A549 (cell line): ENCODE measurements at regions not wholly inside any gene's neighbourhood (a gene's known extent, or its start where the extent isn't known, plus 50 kb on each side); places are given as distances from the start of the nearest gene placed in this dataset.

Experiments used
- ATAC-seq, 2 experiments: fragments of 200-7000 bp in 1 of 2; fragments of >200 bp in 1 of 2; cut with Nextera tagmentation in 1 of 2; cut with Tn5 transposase in 1 of 2; 3 replicates each; pipeline versions ENCODE4 v1.8.0 to v1.9.1; 2018 to 2020; ENCODE audit warnings: mild to moderate bottlenecking in 1 of 2, moderate library complexity in 1 of 2
- CTCF ChIA-PET: fragments of 300-600 bp; sonication (Branson Sonifier 250); formaldehyde crosslinking; extraction: SDS; loops from one replicate; lab custom pipeline; 2021; ENCODE audit warnings: antibody characterized with exemption, inconsistent platforms; lab: Yijun Ruan, JAX
- POLR2A ChIA-PET: fragments of 350-600 bp; formaldehyde crosslinking; extraction: SDS; loops from one replicate; lab custom pipeline; 2021; ENCODE audit warnings: antibody characterized with exemption, inconsistent platforms; lab: Yijun Ruan, JAX
- DNase-seq, 2 experiments: peaks; one replicate each; pipeline versions ENCODE4 v3.0.0 to v3.0.0-alpha.2; 2011 to 2016; ENCODE audit warnings: low read depth in 1 of 2, low spot score in 1 of 2
- FAIRE-seq: peaks from 2 replicates; lab custom pipeline; 2011; peaks lifted over from hg19 to GRCh38; lab: Jason Lieb, UNC
- H3K27ac ChIP-seq, 2 experiments: fragments of >200 bp; sonication (Bioruptor Twin); formaldehyde crosslinking; 3 replicates each; pipeline ENCODE4 v1.5.1; 2016 to 2017
- H3K4me1 ChIP-seq: fragments of >200 bp; sonication (Bioruptor Twin); formaldehyde crosslinking; 3 replicates; pipeline ENCODE4 v1.6.1; 2016
- H3K4me2 ChIP-seq: fragments of >200 bp; sonication (Bioruptor Twin); formaldehyde crosslinking; 3 replicates; pipeline ENCODE4 v1.6.1; 2016
- H3K4me3 ChIP-seq: fragments of >200 bp; sonication (Bioruptor Twin); formaldehyde crosslinking; 3 replicates; pipeline ENCODE4 v1.5.1; 2016
- H3K9me3 ChIP-seq: fragments of >200 bp; sonication (Bioruptor Twin); formaldehyde crosslinking; 3 replicates; pipeline ENCODE4 v1.6.1; 2016
- ATOH8 ChIP-seq: fragments of 250-450 bp; sonication (Bioruptor Pico); IDR thresholded peaks from 2 replicates; pipeline ENCODE4 v1.5.0; 2020; ENCODE audit warnings: low read depth, mild to moderate bottlenecking, moderate library complexity
- BCL3 ChIP-seq: fragments of >200 bp; sonication (Bioruptor Twin); formaldehyde crosslinking; IDR thresholded peaks from 3 replicates; pipeline ENCODE4 v1.6.1; 2016
- CBX2 ChIP-seq: fragments of 200-600 bp; sonication (generic); IDR thresholded peaks from 2 replicates; pipeline ENCODE4 v1.6.1; 2016; ENCODE audit warnings: low read depth, mild to moderate bottlenecking, borderline replicate concordance
- CHD4 ChIP-seq: fragments of 200-600 bp; sonication (generic); IDR thresholded peaks from 2 replicates; pipeline ENCODE4 v1.6.1; 2016; ENCODE audit warnings: antibody characterized with exemption, mild to moderate bottlenecking, borderline replicate concordance
- E2F6 ChIP-seq: IDR thresholded peaks from 2 replicates; pipeline ENCODE4 v1.6.1; 2012; ENCODE audit warnings: low read depth, borderline replicate concordance
- EHF ChIP-seq: fragments of 250-450 bp; sonication (Bioruptor Pico); IDR thresholded peaks from 2 replicates; pipeline ENCODE4 v1.5.0; 2020; ENCODE audit warnings: mild to moderate bottlenecking
- EHMT2 ChIP-seq: fragments of 200-600 bp; sonication (generic); IDR thresholded peaks from 2 replicates; pipeline ENCODE4 v1.6.1; 2016; ENCODE audit warnings: antibody characterized with exemption, low read depth, mild to moderate bottlenecking, moderate library complexity
- ESRRA ChIP-seq: fragments of 150-350 bp; IDR thresholded peaks from 2 replicates; pipeline ENCODE4 v1.6.1; 2014; ENCODE audit warnings: mild to moderate bottlenecking, low read length, borderline replicate concordance
- FOSB ChIP-seq: fragments of 250-450 bp; sonication (Bioruptor Pico); IDR thresholded peaks from 2 replicates; pipeline ENCODE4 v1.5.0; 2020; ENCODE audit warnings: mild to moderate bottlenecking, moderate library complexity
- FOSL2 ChIP-seq, 2 experiments: fragments of 450-650 bp in 1 of 2; fragments of >200 bp in 1 of 2; sonication (Bioruptor Twin) in 1 of 2; formaldehyde crosslinking; IDR thresholded peaks; 2 replicates each; pipeline versions ENCODE4 v1.5.0 to v1.6.1; 2016 to 2020; ENCODE audit warnings: mild to moderate bottlenecking in 1 of 2, moderate library complexity in 1 of 2
- HEYL ChIP-seq: fragments of 250-450 bp; sonication (Bioruptor Pico); IDR thresholded peaks from 2 replicates; pipeline ENCODE4 v1.8.0; 2021; ENCODE audit warnings: mild to moderate bottlenecking, moderate library complexity
- HOXA7 ChIP-seq: fragments of 250-450 bp; sonication (Bioruptor Pico); IDR thresholded peaks from 2 replicates; pipeline ENCODE4 v1.5.0; 2020; ENCODE audit warnings: mild to moderate bottlenecking, moderate library complexity
- KDM5A ChIP-seq: fragments of 200-600 bp; sonication (generic); IDR thresholded peaks from 2 replicates; pipeline ENCODE4 v1.6.1; 2016; ENCODE audit warnings: antibody characterized with exemption, mild to moderate bottlenecking
- MAZ ChIP-seq: fragments of 150-350 bp; IDR thresholded peaks from 2 replicates; pipeline ENCODE4 v1.6.1; 2014; ENCODE audit warnings: antibody characterized with exemption, low read depth, low read length, borderline replicate concordance
- MYC ChIP-seq: IDR thresholded peaks from 2 replicates; pipeline ENCODE4 v1.6.1; 2012; ENCODE audit warnings: mild to moderate bottlenecking, inconsistent platforms, low read length, improper control_type of control experiment, borderline replicate concordance
- NFE2L2 ChIP-seq: fragments of 150-350 bp; conservative IDR thresholded peaks from 2 replicates; pipeline ENCODE4 v1.6.1; 2014; ENCODE audit warnings: low read length
- PHF8 ChIP-seq: fragments of 200-600 bp; sonication (generic); IDR thresholded peaks from 2 replicates; pipeline ENCODE4 v1.6.1; 2016; ENCODE audit warnings: low read depth, mild to moderate bottlenecking, antibody characterized with exemption, moderate library complexity, borderline replicate concordance
- POLR2A ChIP-seq: IDR thresholded peaks from 2 replicates; pipeline ENCODE4 v1.6.1; 2012; ENCODE audit warnings: mild to moderate bottlenecking, low read length
- POLR2AphosphoS2 ChIP-seq: conservative IDR thresholded peaks from 2 replicates; pipeline ENCODE4 v1.6.1; 2012; ENCODE audit warnings: low read length, improper control_type of control experiment, inconsistent platforms
- RCOR1 ChIP-seq: fragments of 150-350 bp; IDR thresholded peaks from 2 replicates; pipeline ENCODE4 v1.6.1; 2014; ENCODE audit warnings: antibody characterized with exemption, low read length, low read depth
- RNF2 ChIP-seq: fragments of 200-600 bp; sonication (generic); IDR thresholded peaks from 2 replicates; pipeline ENCODE4 v1.6.1; 2016; ENCODE audit warnings: low read depth, mild to moderate bottlenecking, antibody characterized with exemption, moderate library complexity, borderline replicate concordance
- ZC3H11A ChIP-seq: fragments of 450-650 bp; IDR thresholded peaks from 2 replicates; pipeline ENCODE4 v1.6.1; 2014; ENCODE audit warnings: antibody characterized with exemption, mild to moderate bottlenecking
- WGBS: methylation state at CpG from one replicate; pipeline ENCODE4 v1.1.6; 2017; ENCODE audit errors: missing lambda C conversion rate; 5-methylcytosine and 5-hydroxymethylcytosine counted together
- TF ChIP-seq, protein P1 (sequence below): fragments of 150-350 bp; IDR thresholded peaks from 2 replicates; pipeline ENCODE4 v1.6.1; 2014; ENCODE audit warnings: low read depth, mild to moderate bottlenecking, low read length
- TF ChIP-seq, protein P2 (sequence below): fragments of 450-650 bp; IDR thresholded peaks from 2 replicates; pipeline ENCODE4 v1.6.1; 2014; ENCODE audit warnings: antibody characterized with exemption
- TF ChIP-seq, protein P3 (sequence below): fragments of >200 bp; sonication (Bioruptor Twin); formaldehyde crosslinking; IDR thresholded peaks from 2 replicates; pipeline ENCODE4 v1.6.1; 2016

GRCh38 chr18:1840878-1841277 is 730.4 kb downstream of the METTL4 start:
- no peak for DNase-seq

GRCh38 chr18:1846640-1847039 is 724.7 kb downstream of the METTL4 start:
- Histone ChIP-seq H3K9me3 (no peaks in the 10 kb centered on the region), H3K27ac (no peak overlapping the region), H3K4me1 (no peaks in the 10 kb centered on the region), H3K4me2 (no peak overlapping the region), H3K4me3 (no peak overlapping the region)
- WGBS: 5% methylated on average over 3 of the region's 3 CpGs
- POLR2A ChIA-PET: no interaction called here
- CTCF ChIA-PET: no interaction called here
- ATAC-seq (no peak), FAIRE-seq (no peak), DNase-seq (no peak)
- TF ChIP-seq KDM5A (no peak), NFE2L2 (no peak), EHF (CRISPR knock-in tag) (no peak), RCOR1 (no peak), FOSL2 (IDR thresholded peaks at IDR 0.05) (no peak), FOSL2 (CRISPR knock-in tag; IDR thresholded peaks at IDR 0.05) (no peak), HOXA7 (CRISPR knock-in tag) (no peak), CHD4 (no peak), POLR2A (no peak), MYC (no peak), RNF2 (no peak), E2F6 (no peak), ATOH8 (no peak), FOSB (CRISPR knock-in tag) (no peak), HEYL (CRISPR knock-in tag) (no peak), EHMT2 (no peak), ESRRA (no peak), CBX2 (no peak), MAZ (no peak)
- TF ChIP-seq, protein P1, sequence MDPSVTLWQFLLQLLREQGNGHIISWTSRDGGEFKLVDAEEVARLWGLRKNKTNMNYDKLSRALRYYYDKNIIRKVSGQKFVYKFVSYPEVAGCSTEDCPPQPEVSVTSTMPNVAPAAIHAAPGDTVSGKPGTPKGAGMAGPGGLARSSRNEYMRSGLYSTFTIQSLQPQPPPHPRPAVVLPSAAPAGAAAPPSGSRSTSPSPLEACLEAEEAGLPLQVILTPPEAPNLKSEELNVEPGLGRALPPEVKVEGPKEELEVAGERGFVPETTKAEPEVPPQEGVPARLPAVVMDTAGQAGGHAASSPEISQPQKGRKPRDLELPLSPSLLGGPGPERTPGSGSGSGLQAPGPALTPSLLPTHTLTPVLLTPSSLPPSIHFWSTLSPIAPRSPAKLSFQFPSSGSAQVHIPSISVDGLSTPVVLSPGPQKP: no peak
- TF ChIP-seq, protein P2, sequence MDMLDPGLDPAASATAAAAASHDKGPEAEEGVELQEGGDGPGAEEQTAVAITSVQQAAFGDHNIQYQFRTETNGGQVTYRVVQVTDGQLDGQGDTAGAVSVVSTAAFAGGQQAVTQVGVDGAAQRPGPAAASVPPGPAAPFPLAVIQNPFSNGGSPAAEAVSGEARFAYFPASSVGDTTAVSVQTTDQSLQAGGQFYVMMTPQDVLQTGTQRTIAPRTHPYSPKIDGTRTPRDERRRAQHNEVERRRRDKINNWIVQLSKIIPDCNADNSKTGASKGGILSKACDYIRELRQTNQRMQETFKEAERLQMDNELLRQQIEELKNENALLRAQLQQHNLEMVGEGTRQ: no peak
- TF ChIP-seq, all 56 proteins: peak for 0

More at GRCh38 chr18:1840878-1841277, 730.4 kb downstream of the METTL4 start:
- H3K27ac ChIP-seq: no peak overlapping the region
- TF ChIP-seq PHF8 (no peak), MAZ (no peak), FOSL2 (IDR thresholded peaks at IDR 0.05) (no peak), FOSL2 (CRISPR knock-in tag; IDR thresholded peaks at IDR 0.05) (no peak), ZC3H11A (no peak), ESRRA (no peak), EHMT2 (no peak), E2F6 (no peak), BCL3 (no peak), POLR2AphosphoS2 (no peak), ATOH8 (no peak)
- TF ChIP-seq, protein P3, sequence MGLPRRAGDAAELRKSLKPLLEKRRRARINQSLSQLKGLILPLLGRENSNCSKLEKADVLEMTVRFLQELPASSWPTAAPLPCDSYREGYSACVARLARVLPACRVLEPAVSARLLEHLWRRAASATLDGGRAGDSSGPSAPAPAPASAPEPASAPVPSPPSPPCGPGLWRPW: no peak
- TF ChIP-seq, all 56 proteins: peak for 0
- H3K4me3 ChIP-seq: no peak overlapping the region
- no peaks in the 10 kb centered on the region for H3K9me3 ChIP-seq
- H3K4me1 ChIP-seq: no peaks in the 10 kb centered on the region
- ChIA-PET CTCF (interaction anchor here (1.2 kb wide), 1 partner anchor 11 kb away, joined by 3 read pairs; no protein-coding TSS in a partner anchor), POLR2A (no interaction called here)
- no peak for ATAC-seq
- H3K4me2 ChIP-seq: no peak overlapping the region
- WGBS: 3% methylated on average over 5 of the region's 5 CpGs
- no peak for FAIRE-seq
